Keratinocyte (primary cell): ENCODE measurements at regions not wholly inside any gene's neighbourhood (a gene's known extent, or its start where the extent isn't known, plus 50 kb on each side); places are given as distances from the start of the nearest gene placed in this dataset.

Source experiments
- DNase-seq: peaks from one replicate; pipeline ENCODE4 v3.0.0-alpha.2; 2011; ENCODE audit warnings: low read depth, missing footprints, low spot score
- FAIRE-seq: peaks from 2 replicates; lab custom pipeline; 2011; peaks lifted over from hg19 to GRCh38; lab: Jason Lieb, UNC
- H2AFZ ChIP-seq: 2 replicates; pipeline ENCODE4 v1.6.0; 2012; ENCODE audit warnings: low read length, control low read depth, inconsistent platforms; ENCODE audit not compliant: control insufficient read depth
- H3K27ac ChIP-seq: 2 replicates; pipeline ENCODE4 v1.5.1; 2011; ENCODE audit warnings: low read length; ENCODE audit not compliant: control insufficient read depth, insufficient read depth
- H3K27me3 ChIP-seq: 3 replicates; pipeline ENCODE4 v1.6.0; 2011; ENCODE audit warnings: low read length; ENCODE audit not compliant: control insufficient read depth, insufficient read depth; ENCODE audit errors: extremely low read depth
- H3K36me3 ChIP-seq, 2 experiments: 2 replicates in 1 of 2; 3 replicates in 1 of 2; pipeline ENCODE4 v1.5.1; 2011; ENCODE audit warnings: low read length in 2 of 2, mild to moderate bottlenecking in 1 of 2; ENCODE audit not compliant: control insufficient read depth in 2 of 2, insufficient read depth in 2 of 2; ENCODE audit errors: extremely low read depth in 1 of 2
- H3K4me1 ChIP-seq: 3 replicates; pipeline ENCODE4 v1.5.1; 2011; ENCODE audit warnings: low read length; ENCODE audit not compliant: control insufficient read depth, insufficient read depth; ENCODE audit errors: extremely low read depth
- H3K4me2 ChIP-seq: 3 replicates; pipeline ENCODE4 v1.6.0; 2011; ENCODE audit warnings: low read depth, low read length; ENCODE audit not compliant: control insufficient read depth, insufficient read depth; ENCODE audit errors: extremely low read depth
- H3K4me3 ChIP-seq, 3 experiments: fragments of 200-600 bp in 1 of 3; sonication (generic) in 1 of 3; 2 replicates in 2 of 3; 3 replicates in 1 of 3; pipeline ENCODE4 v1.5.1; 2011 to 2016; ENCODE audit warnings: low read length in 3 of 3, mild to moderate bottlenecking in 3 of 3, control low read depth in 2 of 3, inconsistent platforms in 1 of 3, low read depth in 1 of 3, mixed read lengths in 1 of 3, mixed run types in 1 of 3, moderate library complexity in 1 of 3; ENCODE audit not compliant: control insufficient read depth in 2 of 3, insufficient read depth in 2 of 3; ENCODE audit errors: extremely low read depth in 1 of 3
- H3K79me2 ChIP-seq: 2 replicates; pipeline ENCODE4 v1.6.0; 2012; ENCODE audit warnings: low read length; ENCODE audit not compliant: control insufficient read depth, insufficient read depth
- H3K9ac ChIP-seq: 3 replicates; pipeline ENCODE4 v1.6.0; 2011; ENCODE audit warnings: low read length; ENCODE audit not compliant: control insufficient read depth, insufficient read depth; ENCODE audit errors: extremely low read depth
- H3K9me1 ChIP-seq: 3 replicates; pipeline ENCODE4 v1.6.0; 2011; ENCODE audit warnings: low read length; ENCODE audit not compliant: control insufficient read depth, insufficient read depth; ENCODE audit errors: extremely low read depth
- H3K9me3 ChIP-seq: 2 replicates; pipeline ENCODE4 v1.5.1; 2012; ENCODE audit warnings: low read depth, low read length; ENCODE audit not compliant: control insufficient read depth
- H4K20me1 ChIP-seq: 3 replicates; pipeline ENCODE4 v1.6.0; 2011; ENCODE audit warnings: low read length; ENCODE audit not compliant: control insufficient read depth, insufficient read depth; ENCODE audit errors: extremely low read depth
- EZH2 ChIP-seq: IDR thresholded peaks from one replicate; pipeline ENCODE4 v1.6.1; 2012; ENCODE audit warnings: inconsistent platforms, mild to moderate bottlenecking, low read length, moderate library complexity
- dilution Hi-C: fragments of 300-500 bp; cut with MboI; formaldehyde crosslinking; loops from one replicate; pipeline ENCODE4 v1.7.0; 2020; ENCODE audit warnings: low sequenced_read_pairs; ENCODE audit not compliant: extremely low pct_ligation_motif_present
- TF ChIP-seq, protein P1 (sequence below), 3 experiments: IDR thresholded peaks in 1 of 3; conservative IDR thresholded peaks in 1 of 3; optimal IDR thresholded peaks in 1 of 3; 2 replicates in 2 of 3; 3 replicates in 1 of 3; pipeline versions ENCODE3 to v1.5.1; 2011; ENCODE audit warnings: low read length in 3 of 3, mild to moderate bottlenecking in 3 of 3, moderate library complexity in 2 of 3, control low read depth in 1 of 3, inconsistent platforms in 1 of 3; ENCODE audit not compliant: insufficient read depth in 2 of 3; ENCODE audit errors: extremely low read depth in 1 of 3

- no peaks in the 10 kb centered on the region for H3K79me2 ChIP-seq
Observed at GRCh38 chr5:101929628-101930027, 366.5 kb downstream of the SLCO4C1 start.

GRCh38 chr5:101917166-101917565 lies 378.9 kb downstream of the SLCO4C1 start:
- FAIRE-seq (no peak), DNase-seq (no peak)
- H3K4me1 ChIP-seq = no peaks in the 10 kb centered on the region
- no peaks in the 10 kb centered on the region for H3K79me2 ChIP-seq
- no peak overlapping the region for H3K27ac ChIP-seq
- H3K9ac ChIP-seq = no peak overlapping the region
- no peak overlapping the region for H2AFZ ChIP-seq
- TF ChIP-seq, protein P1, sequence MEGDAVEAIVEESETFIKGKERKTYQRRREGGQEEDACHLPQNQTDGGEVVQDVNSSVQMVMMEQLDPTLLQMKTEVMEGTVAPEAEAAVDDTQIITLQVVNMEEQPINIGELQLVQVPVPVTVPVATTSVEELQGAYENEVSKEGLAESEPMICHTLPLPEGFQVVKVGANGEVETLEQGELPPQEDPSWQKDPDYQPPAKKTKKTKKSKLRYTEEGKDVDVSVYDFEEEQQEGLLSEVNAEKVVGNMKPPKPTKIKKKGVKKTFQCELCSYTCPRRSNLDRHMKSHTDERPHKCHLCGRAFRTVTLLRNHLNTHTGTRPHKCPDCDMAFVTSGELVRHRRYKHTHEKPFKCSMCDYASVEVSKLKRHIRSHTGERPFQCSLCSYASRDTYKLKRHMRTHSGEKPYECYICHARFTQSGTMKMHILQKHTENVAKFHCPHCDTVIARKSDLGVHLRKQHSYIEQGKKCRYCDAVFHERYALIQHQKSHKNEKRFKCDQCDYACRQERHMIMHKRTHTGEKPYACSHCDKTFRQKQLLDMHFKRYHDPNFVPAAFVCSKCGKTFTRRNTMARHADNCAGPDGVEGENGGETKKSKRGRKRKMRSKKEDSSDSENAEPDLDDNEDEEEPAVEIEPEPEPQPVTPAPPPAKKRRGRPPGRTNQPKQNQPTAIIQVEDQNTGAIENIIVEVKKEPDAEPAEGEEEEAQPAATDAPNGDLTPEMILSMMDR (optimal IDR thresholded peaks at IDR 0.05 in 1 of 3, IDR thresholded peaks at IDR 0.05 in 1 of 3, conservative IDR thresholded peaks at IDR 0.05 in 1 of 3; ENCODE audit: extremely low read depth in 1 of 3, insufficient read depth in 2 of 3, low read length in 3 of 3) = no peak
- no peak for TF ChIP-seq EZH2
- no peaks in the 10 kb centered on the region for H3K36me3 ChIP-seq
- no peaks in the 10 kb centered on the region for H3K27me3 ChIP-seq
- H3K9me1 ChIP-seq = no peaks in the 10 kb centered on the region
- no peak overlapping the region for H3K4me3 ChIP-seq
- no peak overlapping the region for H3K4me2 ChIP-seq
- no peaks in the 10 kb centered on the region for H3K9me3 ChIP-seq
- dilution Hi-C loops = no loop called here
- H4K20me1 ChIP-seq = no peaks in the 10 kb centered on the region

More at GRCh38 chr5:101929628-101930027, 366.5 kb downstream of the SLCO4C1 start:
- no peak for FAIRE-seq
- H3K36me3 ChIP-seq = no peaks in the 10 kb centered on the region
- dilution Hi-C loops = no loop called here
- no peak overlapping the region for H3K4me2 ChIP-seq
- H4K20me1 ChIP-seq = no peaks in the 10 kb centered on the region
- no peak overlapping the region for H2AFZ ChIP-seq
- H3K27me3 ChIP-seq = no peaks in the 10 kb centered on the region
- TF ChIP-seq, protein P1 (optimal IDR thresholded peaks at IDR 0.05 in 1 of 3, IDR thresholded peaks at IDR 0.05 in 1 of 3, conservative IDR thresholded peaks at IDR 0.05 in 1 of 3; ENCODE audit: extremely low read depth in 1 of 3, insufficient read depth in 2 of 3, low read length in 3 of 3) = no peak
- TF ChIP-seq EZH2 = no peak
- H3K9ac ChIP-seq = no peak overlapping the region
- H3K4me1 ChIP-seq = no peaks in the 10 kb centered on the region
- no peak overlapping the region for H3K4me3 ChIP-seq
- no peaks in the 10 kb centered on the region for H3K9me1 ChIP-seq
- no peak for DNase-seq
- H3K9me3 ChIP-seq = no peaks in the 10 kb centered on the region
- H3K27ac ChIP-seq = no peak overlapping the region
